PC-9 (cell line): ENCODE measurements at regions not wholly inside any gene's neighbourhood (a gene's known extent, or its start where the extent isn't known, plus 50 kb on each side); places are given as distances from the start of the nearest gene placed in this dataset.

Source experiments
- CTCF ChIP-seq: fragments of 200-600 bp; sonication (generic); conservative IDR thresholded peaks from 2 replicates; pipeline ENCODE4 v1.6.1; 2017; ENCODE audit warnings: mixed run types, antibody characterized with exemption, mild to moderate bottlenecking, moderate library complexity
- EZH2 ChIP-seq: fragments of 200-600 bp; sonication (generic); IDR thresholded peaks from 2 replicates; pipeline ENCODE4 v1.8.0; 2017; ENCODE audit warnings: antibody characterized with exemption, low read depth

- TF ChIP-seq CTCF, result no peak
- no peak for TF ChIP-seq EZH2
Observed at GRCh38 chr6:156511051-156511450, 266.1 kb upstream of the ARID1B start.
